GM12875 (cell line): ENCODE measurements at regions not wholly inside any gene's neighbourhood (a gene's known extent, or its start where the extent isn't known, plus 50 kb on each side); places are given as distances from the start of the nearest gene placed in this dataset.
"Not testable (repeated sequence)": the region's sequence is repeated elsewhere in the genome, so short reads cannot be mapped to it uniquely, and the experiment has no call there.

ENCODE experiments used
- H3K4me3 ChIP-seq: one replicate; pipeline ENCODE4 v1.5.1; 2011; ENCODE audit warnings: low read depth, low read length, control low read depth
- TF ChIP-seq, protein P1 (sequence below): IDR thresholded peaks from 2 replicates; pipeline ENCODE4 v1.5.1; 2011; ENCODE audit warnings: low read depth, mild to moderate bottlenecking, control low read depth, inconsistent platforms, low read length, moderate library complexity, borderline replicate concordance; ENCODE audit not compliant: insufficient read depth

DNA sequence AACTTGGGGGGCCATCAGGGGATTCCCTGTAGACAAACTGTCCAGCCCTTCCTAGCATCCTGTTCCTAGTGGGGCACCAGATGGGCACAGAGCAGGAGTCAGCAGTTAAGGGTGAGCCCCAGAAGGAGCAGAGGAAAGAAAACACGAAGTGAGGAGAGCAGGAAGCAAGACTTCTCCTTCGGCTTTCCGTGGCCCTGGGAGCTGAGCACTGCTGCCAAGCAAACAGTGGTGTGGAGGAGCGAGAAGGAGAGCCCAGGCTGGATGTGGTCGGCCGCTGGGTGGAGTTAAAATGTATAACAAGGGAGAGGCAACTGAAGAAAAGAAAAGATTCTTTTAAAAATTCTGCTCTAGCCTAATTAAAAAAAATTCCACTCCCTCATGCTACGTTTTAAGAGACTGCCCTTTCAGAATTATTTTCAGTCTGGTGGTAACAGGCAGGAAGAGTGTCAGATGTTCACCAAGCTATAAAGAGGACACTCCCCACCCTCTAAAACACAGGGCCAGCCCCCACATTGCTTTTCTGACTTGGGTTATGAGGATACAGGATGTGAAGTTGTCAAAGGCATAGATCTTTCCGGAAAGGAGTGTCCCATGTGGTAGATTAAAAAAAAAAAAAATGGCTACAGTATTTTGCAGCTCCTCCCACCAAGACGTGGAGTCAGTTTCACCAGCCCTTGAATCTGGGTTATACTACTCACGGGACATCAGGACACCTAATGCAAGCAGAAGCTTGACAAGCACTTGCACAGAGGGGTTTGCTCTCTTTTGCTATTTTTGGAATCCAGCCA is 74.9 kb upstream of the ZFHX3 start:
- TF ChIP-seq, protein P1, sequence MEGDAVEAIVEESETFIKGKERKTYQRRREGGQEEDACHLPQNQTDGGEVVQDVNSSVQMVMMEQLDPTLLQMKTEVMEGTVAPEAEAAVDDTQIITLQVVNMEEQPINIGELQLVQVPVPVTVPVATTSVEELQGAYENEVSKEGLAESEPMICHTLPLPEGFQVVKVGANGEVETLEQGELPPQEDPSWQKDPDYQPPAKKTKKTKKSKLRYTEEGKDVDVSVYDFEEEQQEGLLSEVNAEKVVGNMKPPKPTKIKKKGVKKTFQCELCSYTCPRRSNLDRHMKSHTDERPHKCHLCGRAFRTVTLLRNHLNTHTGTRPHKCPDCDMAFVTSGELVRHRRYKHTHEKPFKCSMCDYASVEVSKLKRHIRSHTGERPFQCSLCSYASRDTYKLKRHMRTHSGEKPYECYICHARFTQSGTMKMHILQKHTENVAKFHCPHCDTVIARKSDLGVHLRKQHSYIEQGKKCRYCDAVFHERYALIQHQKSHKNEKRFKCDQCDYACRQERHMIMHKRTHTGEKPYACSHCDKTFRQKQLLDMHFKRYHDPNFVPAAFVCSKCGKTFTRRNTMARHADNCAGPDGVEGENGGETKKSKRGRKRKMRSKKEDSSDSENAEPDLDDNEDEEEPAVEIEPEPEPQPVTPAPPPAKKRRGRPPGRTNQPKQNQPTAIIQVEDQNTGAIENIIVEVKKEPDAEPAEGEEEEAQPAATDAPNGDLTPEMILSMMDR: no peak
- H3K4me3 ChIP-seq: no peak overlapping the region

DNA sequence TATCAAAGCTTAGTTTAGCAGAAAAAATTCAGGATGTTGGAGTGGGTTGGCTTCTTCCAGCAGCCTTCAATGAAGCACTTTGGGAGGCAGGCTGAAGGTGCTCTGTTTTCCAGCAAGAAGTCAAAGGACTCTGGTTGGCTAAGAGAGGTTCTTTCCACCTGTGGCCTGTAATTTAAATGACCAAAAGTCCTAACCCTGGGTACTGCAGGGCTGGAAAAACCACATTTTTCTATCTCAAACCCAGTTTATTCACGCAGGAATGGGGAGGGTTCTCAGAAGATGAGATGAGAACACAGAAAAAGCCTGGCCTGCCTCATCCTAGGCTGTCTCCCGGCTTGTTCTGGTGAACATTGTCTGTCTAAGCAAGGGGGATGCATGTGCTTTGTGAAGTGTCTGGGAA is 68.6 kb upstream of the ZFHX3 start:
- H3K4me3 ChIP-seq: no peak overlapping the region
- TF ChIP-seq, protein P1: no peak

DNA sequence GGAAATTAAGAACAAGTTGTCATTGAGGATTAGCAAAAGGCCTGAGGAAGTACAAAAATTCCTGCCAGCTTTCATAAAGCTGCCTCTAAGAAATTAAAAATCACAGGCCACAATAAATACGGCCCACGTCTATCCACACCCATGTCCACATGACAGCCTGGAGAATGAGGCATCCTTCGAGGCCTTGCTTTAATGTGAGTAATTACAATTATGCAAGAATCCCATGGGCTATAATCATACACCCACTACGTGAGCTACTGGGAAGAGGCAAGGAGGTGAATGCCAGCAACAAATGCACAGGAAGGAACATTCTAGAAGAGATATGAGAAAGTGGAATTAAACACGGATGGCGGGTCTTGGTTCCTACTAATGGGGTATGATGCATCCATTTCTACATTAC is 65.4 kb upstream of the ZFHX3 start:
- TF ChIP-seq, protein P1: no peak
- no peak overlapping the region for H3K4me3 ChIP-seq

DNA sequence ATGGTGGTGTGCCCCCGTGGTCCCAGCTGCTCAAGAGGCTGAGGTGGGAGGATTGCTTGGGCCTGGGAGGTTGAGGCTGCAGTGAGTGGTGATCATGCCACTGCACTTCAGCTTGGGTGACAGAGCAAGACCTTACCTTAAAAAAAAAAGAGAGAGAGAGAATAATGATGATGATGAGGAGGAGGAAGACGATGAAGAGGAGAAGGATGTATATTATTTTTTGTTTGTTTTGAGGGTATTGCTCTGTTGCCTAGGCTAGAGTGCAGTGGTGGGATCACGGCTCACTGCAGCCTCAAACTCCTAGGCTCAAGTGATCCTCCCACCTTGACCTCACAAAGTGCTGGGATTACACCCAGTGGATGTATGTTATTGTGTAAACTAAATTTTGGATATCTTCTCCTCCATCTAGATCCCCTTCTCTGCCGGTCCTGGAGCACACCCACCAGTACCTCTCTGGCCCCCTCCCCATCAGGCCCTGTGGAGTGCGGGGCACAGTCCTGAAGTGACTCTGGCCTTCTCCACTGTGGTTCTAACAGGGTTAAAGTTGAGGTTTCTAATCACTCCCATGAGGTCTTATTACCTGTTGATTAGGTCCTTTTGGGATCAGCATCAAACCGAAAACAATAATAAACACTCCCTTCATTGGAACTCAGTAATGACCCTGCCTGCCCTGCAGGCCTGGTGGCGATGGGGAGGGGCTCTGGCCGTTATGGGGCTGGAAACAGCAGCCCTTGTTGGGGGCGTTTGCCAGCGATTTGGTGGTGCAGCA is 60.5 kb upstream of the ZFHX3 start:
- TF ChIP-seq, protein P1: no peak
- no peak overlapping the region for H3K4me3 ChIP-seq

DNA sequence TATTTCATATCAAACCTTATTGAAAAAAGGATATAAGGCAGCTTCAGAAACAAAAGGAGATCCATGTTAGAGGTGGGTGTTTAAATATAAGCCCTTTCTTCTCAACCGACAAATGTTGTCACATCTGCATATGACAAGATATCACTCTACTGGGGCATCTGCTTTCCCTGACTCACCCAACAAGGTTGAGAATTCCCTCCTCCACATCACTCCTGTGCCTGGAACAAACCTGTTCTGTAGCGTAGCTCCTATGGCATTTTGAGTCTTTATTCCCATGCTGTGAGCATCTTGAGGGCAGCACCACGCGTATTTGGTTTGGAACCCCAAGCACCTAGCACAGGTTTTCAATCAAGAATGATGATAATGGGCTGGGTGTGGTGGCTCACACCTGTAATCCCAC is 59.4 kb upstream of the ZFHX3 start:
- no peak overlapping the region for H3K4me3 ChIP-seq
- TF ChIP-seq, protein P1: no peak

DNA sequence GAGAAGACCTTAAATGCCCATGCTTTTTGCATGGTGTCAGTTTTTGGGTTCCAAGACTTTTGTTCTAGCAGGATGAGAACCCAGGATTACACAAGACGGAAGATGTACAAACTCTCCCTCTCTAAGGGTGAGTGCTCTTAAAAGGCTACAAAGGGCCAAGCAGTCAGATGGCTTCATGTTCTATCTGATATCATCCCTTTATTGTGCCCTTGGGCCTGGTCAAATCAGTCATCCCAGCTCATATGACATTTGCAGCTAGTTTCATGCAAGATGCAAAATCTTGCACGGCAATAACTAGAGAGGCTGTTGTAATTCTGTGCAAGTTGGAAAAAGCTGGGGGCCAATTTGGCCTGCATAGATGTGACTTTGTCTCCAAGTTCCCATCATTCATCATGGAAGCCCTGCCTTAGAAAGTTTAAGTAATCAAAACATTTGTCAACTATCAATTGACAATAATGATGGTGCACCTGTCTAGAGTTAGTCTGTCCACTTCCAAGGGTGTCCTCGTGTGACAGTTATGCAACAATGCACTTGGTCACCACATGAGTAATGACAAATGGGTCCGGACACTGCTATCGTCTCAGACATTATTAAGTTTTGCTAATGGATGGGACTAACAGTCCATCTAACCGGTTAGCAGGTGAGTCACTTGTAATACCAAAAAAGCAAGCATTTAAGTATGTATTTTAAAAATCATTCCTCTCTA is 58.6 kb upstream of the ZFHX3 start:
- H3K4me3 ChIP-seq: no peak overlapping the region
- TF ChIP-seq, protein P1: no peak

DNA sequence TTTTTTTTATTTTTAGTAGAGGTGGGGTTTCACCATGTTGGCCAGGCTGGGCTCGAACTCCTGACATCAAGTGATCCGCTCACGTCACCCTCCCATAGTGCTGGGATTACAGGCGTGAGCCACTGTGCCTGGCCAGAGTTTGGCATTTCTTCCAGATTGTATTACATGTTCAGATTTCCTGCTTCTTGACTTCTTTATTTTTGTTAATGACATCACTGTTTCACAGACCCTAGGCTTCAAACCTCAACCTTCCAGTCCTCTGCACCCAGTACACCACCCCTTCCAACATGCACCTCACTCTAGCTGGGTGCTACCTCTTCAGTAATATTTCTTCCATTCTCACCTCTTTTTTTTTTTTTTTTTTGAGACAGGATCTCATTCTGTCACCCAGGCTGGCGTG is 53.6 kb upstream of the ZFHX3 start:
- TF ChIP-seq, protein P1: no peak
- no peak overlapping the region for H3K4me3 ChIP-seq

DNA sequence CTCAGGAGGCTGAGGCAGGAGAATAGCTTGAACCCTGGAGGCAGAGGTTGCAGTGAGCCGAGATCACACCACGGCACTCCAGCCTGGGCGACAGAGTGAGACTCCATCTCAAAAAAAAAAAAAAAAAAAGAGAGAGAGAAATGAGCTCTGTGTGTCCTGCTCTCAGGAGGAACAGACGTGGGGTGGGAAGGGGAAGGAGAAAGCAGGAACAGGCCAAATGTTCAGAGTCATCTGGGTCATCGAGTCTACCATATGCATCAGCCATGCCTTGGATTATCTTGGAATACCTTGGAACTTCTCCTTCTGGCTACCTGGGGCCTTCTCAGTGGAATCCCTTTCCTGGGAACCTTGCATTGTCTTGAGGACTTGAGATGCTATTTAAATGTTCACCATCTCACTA is 51.7 kb upstream of the ZFHX3 start:
- H3K4me3 ChIP-seq: not testable (repeated sequence)
